ENCODE measurements at regions not wholly inside any gene's neighbourhood (a gene's known extent, or its start where the extent isn't known, plus 50 kb on each side); places are given as distances from the start of the nearest gene placed in this dataset.
A peak's percentile ranks its signal among the peaks of the same experiment; 100 is the strongest.

DNA sequence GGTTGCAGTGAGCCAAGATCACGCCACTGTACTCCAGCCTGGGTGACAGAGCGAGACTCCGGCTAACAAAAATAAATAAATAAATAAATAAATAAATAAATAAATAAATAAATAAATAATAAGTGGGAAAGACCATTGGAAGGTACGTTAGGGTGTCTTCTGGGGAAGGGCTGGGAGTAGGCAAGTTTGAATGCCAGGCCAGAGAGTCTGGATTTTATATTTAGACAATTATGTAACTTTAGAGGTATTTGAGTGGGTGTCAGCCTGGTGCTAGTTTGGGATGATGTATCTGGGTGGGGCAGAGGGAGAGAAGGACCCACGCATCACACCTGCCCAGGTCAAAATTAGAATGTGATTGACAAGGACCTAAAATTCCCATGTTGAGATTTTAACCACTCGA, 73.1 kb upstream of the PRNP start:
- no peaks in the 10 kb centered on the region for H3K36me3 Mint-ChIP-seq (ENCODE audit: low read depth)
- no peak overlapping the region for H3K4me3 Mint-ChIP-seq
- TF ChIP-seq, protein P1, sequence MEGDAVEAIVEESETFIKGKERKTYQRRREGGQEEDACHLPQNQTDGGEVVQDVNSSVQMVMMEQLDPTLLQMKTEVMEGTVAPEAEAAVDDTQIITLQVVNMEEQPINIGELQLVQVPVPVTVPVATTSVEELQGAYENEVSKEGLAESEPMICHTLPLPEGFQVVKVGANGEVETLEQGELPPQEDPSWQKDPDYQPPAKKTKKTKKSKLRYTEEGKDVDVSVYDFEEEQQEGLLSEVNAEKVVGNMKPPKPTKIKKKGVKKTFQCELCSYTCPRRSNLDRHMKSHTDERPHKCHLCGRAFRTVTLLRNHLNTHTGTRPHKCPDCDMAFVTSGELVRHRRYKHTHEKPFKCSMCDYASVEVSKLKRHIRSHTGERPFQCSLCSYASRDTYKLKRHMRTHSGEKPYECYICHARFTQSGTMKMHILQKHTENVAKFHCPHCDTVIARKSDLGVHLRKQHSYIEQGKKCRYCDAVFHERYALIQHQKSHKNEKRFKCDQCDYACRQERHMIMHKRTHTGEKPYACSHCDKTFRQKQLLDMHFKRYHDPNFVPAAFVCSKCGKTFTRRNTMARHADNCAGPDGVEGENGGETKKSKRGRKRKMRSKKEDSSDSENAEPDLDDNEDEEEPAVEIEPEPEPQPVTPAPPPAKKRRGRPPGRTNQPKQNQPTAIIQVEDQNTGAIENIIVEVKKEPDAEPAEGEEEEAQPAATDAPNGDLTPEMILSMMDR (IDR thresholded peaks at IDR 0.05; ENCODE audit: unreplicated experiment in 3 of 3), result no peak
- H3K27ac Mint-ChIP-seq, result peak overlapping the region in 2 of 3 experiments; percentile 30 to 66
- peaks cover 40% of the 10 kb centered on the region for H3K4me1 Mint-ChIP-seq
- peaks cover 2% of the 10 kb centered on the region for H3K9me3 Mint-ChIP-seq
- H3K27me3 Mint-ChIP-seq (ENCODE audit: low read depth), result peaks cover 22% of the 10 kb centered on the region

DNA sequence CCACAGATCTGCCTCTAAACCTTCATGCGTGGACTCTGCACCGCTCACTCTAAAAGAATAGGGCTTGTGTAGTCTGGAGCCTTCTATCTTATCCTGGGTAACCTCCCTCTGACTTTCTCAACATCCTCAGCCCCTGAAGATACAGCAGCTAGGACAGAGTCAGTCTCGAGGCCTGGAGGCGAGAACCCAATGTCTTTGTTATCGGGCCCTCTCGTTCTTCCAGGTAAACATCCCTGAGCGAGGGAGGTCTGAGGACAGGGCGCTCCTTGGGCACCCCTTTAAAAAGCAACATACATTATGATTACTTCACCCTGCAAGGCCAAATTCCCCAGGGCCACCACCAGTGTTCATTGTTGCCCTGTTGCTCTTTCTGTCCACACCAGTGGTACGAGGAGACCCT, 75.4 kb upstream of the PRNP start:
- no peak overlapping the region for H3K27ac Mint-ChIP-seq
- H3K4me3 Mint-ChIP-seq, result no peak overlapping the region
- H3K36me3 Mint-ChIP-seq (ENCODE audit: low read depth), result no peaks in the 10 kb centered on the region
- H3K9me3 Mint-ChIP-seq, result no peaks in the 10 kb centered on the region
- TF ChIP-seq, protein P1 (IDR thresholded peaks at IDR 0.05; ENCODE audit: unreplicated experiment in 3 of 3), result no peak
- H3K27me3 Mint-ChIP-seq (ENCODE audit: low read depth), result peaks cover 18% of the 10 kb centered on the region
- peaks cover 42% of the 10 kb centered on the region for H3K4me1 Mint-ChIP-seq

DNA sequence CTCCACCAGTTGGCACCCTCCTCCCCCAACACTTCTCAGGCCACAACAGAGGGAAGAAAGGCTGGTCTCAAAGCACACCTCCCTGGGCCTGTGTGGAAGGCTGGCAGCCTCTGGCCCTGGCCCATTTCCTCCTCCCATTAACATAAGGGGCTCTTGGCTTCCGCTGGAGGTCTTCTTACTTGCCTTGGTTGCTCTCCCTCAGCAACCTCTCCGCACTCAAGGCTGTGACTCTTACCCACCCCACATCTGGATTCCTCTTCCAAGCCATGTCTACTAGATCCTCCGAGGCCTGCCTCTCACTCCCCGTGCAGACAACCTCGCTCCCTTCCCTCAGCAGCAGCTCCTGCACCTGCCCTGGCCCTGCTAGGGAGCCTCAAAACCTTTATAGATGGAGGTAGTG, 76.7 kb upstream of the PRNP start:
- no peaks in the 10 kb centered on the region for H3K36me3 Mint-ChIP-seq (ENCODE audit: low read depth)
- peaks cover 20% of the 10 kb centered on the region for H3K27me3 Mint-ChIP-seq (ENCODE audit: low read depth)
- no peak overlapping the region for H3K27ac Mint-ChIP-seq
- H3K9me3 Mint-ChIP-seq, result no peaks in the 10 kb centered on the region
- TF ChIP-seq, protein P1 (IDR thresholded peaks at IDR 0.05; ENCODE audit: unreplicated experiment in 3 of 3), result no peak
- no peak overlapping the region for H3K4me3 Mint-ChIP-seq
- H3K4me1 Mint-ChIP-seq, result peaks cover 29% of the 10 kb centered on the region

DNA sequence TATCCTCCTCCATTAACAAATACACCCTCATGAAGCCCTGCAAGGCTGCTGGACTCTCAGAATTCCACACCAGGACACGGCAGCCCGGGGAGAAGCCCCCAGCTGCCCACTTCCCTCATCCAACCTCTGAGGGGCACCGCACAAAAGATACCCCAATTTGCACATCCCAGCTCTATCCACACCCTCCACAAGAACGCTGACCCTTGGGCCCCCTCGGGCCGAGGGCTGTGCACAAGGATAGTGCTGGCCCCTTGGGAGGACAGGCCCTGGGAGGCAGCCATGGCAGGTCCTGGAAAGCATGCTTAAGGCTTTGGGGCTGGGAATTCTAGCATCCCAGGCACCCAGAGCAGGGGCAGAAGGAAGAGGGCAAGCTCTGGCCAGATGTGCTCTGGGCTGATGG, 77.4 kb upstream of the PRNP start:
- Mint-ChIP-seq H3K9me3 (no peaks in the 10 kb centered on the region), H3K27me3 (ENCODE audit: low read depth) (peaks cover 21% of the 10 kb centered on the region), H3K27ac (no peak overlapping the region), H3K4me3 (no peak overlapping the region), H3K4me1 (peaks cover 24% of the 10 kb centered on the region), H3K36me3 (ENCODE audit: low read depth) (no peaks in the 10 kb centered on the region)
- TF ChIP-seq, protein P1 (IDR thresholded peaks at IDR 0.05; ENCODE audit: unreplicated experiment in 3 of 3), result no peak

DNA sequence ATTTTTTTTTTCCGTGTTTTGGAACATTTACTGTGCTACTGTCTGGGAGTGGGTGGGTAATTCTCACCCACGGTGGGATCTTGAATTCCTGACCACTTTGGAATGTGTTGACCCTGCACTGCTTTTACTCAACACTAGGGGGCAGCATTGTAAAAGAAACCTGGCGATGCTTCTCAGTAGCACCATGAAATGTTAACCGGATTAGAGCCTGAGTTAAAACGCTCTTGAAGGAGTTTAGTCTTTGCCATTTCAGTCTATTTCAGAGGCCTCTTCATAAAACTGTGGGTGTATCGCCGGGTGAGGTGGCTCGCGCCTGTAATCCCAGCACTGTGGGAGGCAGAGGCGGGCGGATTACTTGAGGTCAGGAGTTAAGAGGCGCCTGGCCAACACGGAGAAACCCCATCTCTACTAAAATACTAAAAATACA, 79.0 kb upstream of the PRNP start:
- no peak overlapping the region for H3K4me3 Mint-ChIP-seq
- peaks cover 33% of the 10 kb centered on the region for H3K27me3 Mint-ChIP-seq (ENCODE audit: low read depth)
- H3K27ac Mint-ChIP-seq, result no peak overlapping the region
- H3K36me3 Mint-ChIP-seq (ENCODE audit: low read depth), result no peaks in the 10 kb centered on the region
- no peaks in the 10 kb centered on the region for H3K9me3 Mint-ChIP-seq
- H3K4me1 Mint-ChIP-seq, result peaks cover 15% of the 10 kb centered on the region
- TF ChIP-seq, protein P1 (IDR thresholded peaks at IDR 0.05; ENCODE audit: unreplicated experiment in 3 of 3), result peak; percentile 88 to 92 (median 92)

DNA sequence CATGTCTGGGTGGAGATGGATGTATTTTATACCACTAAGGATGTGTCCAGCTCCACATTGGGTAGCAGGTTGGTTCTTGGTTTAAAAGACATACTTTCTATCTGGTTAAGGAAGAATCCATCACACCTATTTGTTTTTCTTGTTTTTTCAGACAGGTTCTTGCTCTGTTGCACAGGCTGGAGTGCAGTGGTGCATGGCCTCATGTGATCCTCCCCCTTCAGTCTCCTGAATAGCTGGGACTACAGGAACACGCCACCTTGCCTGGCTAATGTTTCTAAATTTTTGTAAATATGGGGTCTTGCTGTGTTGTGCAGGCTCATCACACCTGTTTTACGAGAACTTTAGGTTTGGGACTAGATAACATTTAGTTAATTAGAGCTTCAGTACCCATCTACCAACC, 80.2 kb upstream of the PRNP start:
- TF ChIP-seq, protein P1 (IDR thresholded peaks at IDR 0.05; ENCODE audit: unreplicated experiment in 3 of 3), result no peak
- Mint-ChIP-seq H3K4me1 (peaks cover 22% of the 10 kb centered on the region), H3K27ac (no peak overlapping the region), H3K27me3 (ENCODE audit: low read depth) (peaks cover 39% of the 10 kb centered on the region), H3K9me3 (no peaks in the 10 kb centered on the region), H3K4me3 (no peak overlapping the region), H3K36me3 (ENCODE audit: low read depth) (no peaks in the 10 kb centered on the region)
